8988T (cell line): ENCODE measurements at regions not wholly inside any gene's neighbourhood (a gene's known extent, or its start where the extent isn't known, plus 50 kb on each side); places are given as distances from the start of the nearest gene placed in this dataset.

Experiments used
- DNase-seq: peaks from one replicate; pipeline ENCODE4 v3.0.0; 2011

- DNase-seq = no peak
These were observed 266.1 kb downstream of the MN1 start for GRCh38 chr22:27535452-27535851.

GRCh38 chr22:27537501-27537900 is 264.1 kb downstream of the MN1 start:
- DNase-seq = no peak

DNA sequence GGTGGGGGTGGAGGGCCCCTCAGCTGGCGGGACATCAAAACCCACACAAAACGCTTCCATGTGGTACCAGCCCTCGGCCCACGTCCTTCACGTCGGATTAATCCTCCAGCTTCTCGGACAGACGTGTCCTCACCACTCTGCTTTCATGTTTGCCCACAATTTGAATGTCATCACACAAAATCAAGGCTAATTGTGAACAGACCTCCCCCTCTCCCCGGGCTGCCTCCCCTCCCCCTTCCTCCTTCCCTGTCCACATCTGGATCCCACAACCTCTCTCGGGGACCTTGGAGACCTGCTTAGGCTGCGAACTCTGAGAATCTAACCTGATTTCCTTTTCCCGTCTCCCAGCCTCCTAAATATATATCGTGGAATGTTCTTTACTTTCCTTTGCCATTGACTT is 262.9 kb downstream of the MN1 start:
- no peak for DNase-seq

- DNase-seq = no peak
These were observed 261.3 kb downstream of the MN1 start for GRCh38 chr22:27540247-27540646.

GRCh38 chr22:27540656-27541396 is 260.7 kb downstream of the MN1 start:
- no peak for DNase-seq

- DNase-seq = no peak
These were observed 259.7 kb downstream of the MN1 start for GRCh38 chr22:27541836-27542235.

DNA sequence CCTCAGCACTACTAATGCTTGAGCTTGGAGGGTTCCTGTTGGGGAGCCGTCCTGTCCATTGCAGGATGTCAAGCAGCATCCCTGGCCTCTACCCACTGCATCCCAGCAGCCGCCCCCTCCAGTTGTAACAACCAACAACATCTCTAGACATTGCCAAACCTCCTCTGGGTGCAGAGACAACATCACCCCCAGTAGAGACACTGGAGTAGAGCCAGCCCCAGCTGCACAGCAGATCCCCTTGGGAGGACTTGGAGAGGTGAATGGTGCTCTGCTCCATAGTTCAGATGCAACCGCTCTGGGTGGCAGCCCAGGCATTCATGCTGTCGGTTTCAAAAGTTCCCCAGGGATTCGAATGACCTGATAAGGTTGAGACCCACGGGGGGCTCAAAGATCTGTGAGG is 259.0 kb downstream of the MN1 start:
- DNase-seq = no peak

GRCh38 chr22:27543460-27543859 is 258.1 kb downstream of the MN1 start:
- DNase-seq = no peak

DNA sequence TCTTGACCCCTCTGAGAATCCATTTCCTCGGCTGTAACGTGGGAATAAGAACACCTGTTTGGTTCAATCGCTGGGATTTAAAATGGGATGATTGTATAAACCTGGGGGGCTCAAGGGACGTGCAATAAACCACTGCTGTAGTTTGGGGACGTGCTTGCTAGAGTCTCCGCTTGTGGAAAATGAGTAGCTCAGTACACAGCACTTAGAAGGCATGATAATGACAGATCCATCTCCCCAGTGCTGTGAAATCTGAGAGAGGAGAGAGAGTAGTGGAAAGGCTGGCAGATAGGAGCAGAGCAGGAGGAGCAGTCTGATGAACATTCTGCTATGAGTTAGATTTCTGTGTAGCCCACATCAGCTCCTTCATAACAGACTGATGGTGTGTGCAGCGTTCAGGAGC is 256.5 kb downstream of the MN1 start:
- DNase-seq = no peak

- no peak for DNase-seq
These were observed 255.2 kb downstream of the MN1 start for GRCh38 chr22:27546157-27546935.

DNA sequence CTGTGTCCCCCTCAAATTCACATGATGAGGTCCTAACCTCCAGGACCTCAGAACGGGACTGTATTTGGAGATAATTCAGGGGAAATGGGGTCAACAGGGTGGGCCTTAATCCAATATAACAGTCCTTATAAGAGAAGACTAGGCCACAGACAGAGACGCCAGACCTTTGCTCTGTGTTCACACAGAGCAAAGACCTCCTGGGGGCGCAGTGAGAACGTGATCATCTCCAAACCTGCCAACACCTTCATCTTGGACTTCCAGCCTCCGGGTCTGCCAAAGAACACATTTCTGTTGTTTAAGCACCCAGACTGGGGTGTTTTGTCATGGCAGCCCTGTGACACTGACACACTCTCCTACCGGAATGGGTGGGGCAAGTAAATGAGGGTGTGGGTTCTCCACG is 250.2 kb downstream of the MN1 start:
- DNase-seq = no peak

DNA sequence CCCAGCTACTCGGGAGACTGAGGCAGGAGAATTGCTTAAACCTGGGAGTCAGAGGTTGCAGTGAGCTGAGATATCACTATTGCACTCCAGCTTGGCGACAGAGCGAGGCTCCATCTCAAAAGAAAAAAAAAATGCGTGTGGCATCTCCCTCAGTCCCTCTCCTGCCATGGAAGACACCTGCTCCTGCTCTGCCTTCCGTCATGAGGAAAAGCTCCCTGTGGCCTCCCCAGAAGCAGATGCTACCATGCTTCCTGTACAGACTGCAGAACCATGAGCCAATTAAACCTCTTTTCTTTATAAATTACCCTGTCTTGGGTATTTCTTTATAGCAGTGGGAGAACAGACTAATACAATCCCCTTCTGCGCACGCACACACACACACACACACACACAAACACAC is 249.4 kb downstream of the MN1 start:
- no peak for DNase-seq

DNA sequence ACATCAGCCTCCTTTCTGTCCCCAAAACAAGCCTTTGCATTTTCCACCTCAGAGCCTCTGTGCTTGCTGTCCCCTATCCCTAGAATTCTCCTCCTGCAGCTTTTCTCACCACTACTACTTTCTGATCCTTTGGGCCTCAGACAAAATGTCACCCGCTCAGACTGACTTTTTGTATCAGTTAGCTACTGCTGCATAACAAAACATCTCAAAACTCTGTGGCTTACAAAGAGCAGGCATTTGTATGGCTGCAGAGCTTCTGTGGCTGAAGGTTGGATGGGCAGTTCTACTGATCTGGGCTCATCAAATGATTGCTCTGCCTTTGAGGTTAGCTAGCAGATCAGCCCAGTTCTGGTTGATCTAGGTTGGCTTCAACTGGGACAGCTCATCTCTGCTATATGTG is 248.7 kb downstream of the MN1 start:
- no peak for DNase-seq

GRCh38 chr22:27554106-27554811 is 247.3 kb downstream of the MN1 start:
- DNase-seq = no peak

GRCh38 chr22:27554841-27555456 is 246.6 kb downstream of the MN1 start:
- DNase-seq = no peak

GRCh38 chr22:27556371-27556770 is 245.2 kb downstream of the MN1 start:
- no peak for DNase-seq

GRCh38 chr22:27557286-27558008 is 244.1 kb downstream of the MN1 start:
- DNase-seq = no peak

DNA sequence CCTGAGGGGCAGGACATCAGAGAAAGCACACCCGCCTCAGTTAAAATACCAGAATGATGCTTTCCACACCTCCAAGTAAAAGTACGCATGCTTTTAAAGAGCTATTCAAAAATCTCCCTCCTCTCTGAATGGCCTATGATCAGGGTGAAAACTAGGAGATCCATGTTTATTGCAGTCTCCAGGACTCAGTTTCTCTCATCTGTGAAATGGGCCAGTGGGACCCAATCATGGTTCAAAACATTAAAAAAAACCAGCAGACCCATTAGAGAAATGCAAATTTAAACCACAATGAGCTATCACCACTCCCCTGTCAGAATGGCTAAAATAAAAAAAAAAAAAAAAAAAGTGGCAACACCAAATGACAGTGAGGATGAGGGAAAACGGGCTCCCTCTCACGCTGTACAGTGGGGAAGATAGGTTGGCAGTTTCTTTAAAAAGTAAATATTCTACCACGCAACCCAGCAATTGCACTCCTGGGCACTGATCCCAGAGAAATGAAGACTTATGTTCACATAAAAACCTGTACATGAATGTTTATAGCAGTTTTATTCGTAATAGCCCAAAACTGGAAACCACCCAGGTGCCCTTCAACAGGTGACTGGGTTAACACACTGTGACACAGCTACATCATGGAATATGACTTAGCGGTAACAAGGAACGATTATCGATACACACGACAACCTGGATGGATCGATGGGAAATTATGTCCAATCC is 242.7 kb downstream of the MN1 start:
- no peak for DNase-seq

GRCh38 chr22:27560781-27561180 is 240.8 kb downstream of the MN1 start:
- no peak for DNase-seq

- no peak for DNase-seq
These were observed 240.2 kb downstream of the MN1 start for GRCh38 chr22:27561286-27561904.

GRCh38 chr22:27564806-27565205 is 236.8 kb downstream of the MN1 start:
- no peak for DNase-seq

DNA sequence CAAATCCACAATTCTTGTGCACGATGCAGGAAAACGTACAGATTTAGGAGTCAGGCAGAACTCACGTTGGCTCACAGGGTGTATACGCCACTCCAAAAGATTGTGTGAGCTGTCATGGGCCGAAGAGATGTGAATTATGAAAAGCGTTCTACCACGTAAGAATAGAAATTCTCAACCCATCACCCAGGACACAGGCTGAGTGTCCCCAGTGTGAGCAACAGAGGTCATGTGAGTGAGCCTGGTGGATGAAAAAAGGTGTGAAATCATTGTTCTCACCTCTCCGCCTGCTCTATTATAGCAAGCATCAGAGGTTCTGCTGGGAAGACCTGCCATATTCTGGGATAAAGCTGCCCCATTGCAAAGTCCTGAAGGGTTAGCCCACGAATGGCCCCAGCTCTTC is 235.0 kb downstream of the MN1 start:
- no peak for DNase-seq
